ENCODE measurements at regions not wholly inside any gene's neighbourhood (a gene's known extent, or its start where the extent isn't known, plus 50 kb on each side); places are given as distances from the start of the nearest gene placed in this dataset.

DNA sequence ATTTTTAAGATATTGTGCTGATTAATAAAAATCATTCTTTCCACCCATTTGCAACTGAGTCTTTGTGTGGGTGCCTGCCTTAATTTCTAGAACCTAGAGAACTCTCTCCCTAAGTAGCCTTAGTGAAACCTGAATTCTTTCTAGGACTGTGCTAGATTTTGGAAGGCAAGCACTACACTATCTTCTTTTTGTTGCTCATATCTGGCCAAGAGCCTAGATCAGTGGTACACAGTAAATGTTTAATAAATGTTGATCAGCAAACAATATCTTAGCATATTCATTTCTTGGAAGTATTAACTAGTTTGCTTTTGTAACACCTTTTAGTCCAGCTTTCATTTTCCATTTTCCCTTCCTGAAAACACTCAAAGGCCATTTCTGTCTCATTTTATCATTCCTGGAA, 108.5 kb upstream of the CARMIL1 start:
- DNase-seq (ENCODE audit: low spot score in 2 of 2): no peak
- intact Hi-C loops (cut with DNase I; ENCODE audit: low total_unique reads): no loop called here
- TF ChIP-seq CTCF (IDR thresholded peaks at IDR 0.05) (no peak), POLR2A (IDR thresholded peaks at IDR 0.05) (no peak)
- H3K4me3 ChIP-seq (ENCODE audit: low read depth, poor library complexity, severe bottlenecking): no peak overlapping the region

GRCh38 chr6:25171301-25171700, 107.9 kb upstream of the CARMIL1 start:
- no peak for TF ChIP-seq CTCF (IDR thresholded peaks at IDR 0.05)
- TF ChIP-seq POLR2A (IDR thresholded peaks at IDR 0.05): no peak
- no peak overlapping the region for H3K4me3 ChIP-seq (ENCODE audit: low read depth, poor library complexity, severe bottlenecking)
- no peak for DNase-seq (ENCODE audit: low spot score in 2 of 2)
- intact Hi-C loops (cut with DNase I; ENCODE audit: low total_unique reads): no loop called here
- 44 to 74% methylated on average over 1 of the region's 1 CpG for WGBS, 2 donors

DNA sequence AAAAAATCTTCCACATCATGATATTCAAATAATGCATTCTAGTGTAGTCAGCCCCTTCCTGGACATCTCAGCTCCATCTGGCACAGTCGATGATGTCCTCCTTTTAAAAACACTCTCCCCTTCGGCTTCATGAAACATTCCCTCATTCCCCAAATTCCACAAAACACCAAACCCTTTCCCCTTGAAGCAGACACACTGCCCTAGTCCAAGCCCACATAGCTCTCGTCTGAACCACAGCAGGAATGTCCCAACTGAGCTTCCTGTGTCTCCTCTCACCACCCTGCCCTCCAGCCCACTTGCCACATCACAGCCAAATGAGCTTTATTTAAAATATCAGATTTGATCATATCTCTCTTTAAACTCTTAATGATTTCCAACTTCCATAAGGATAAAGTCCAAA, 106.4 kb upstream of the CARMIL1 start:
- intact Hi-C loops (cut with DNase I; ENCODE audit: low total_unique reads): no loop called here
- DNase-seq (ENCODE audit: low spot score in 2 of 2): no peak
- H3K4me3 ChIP-seq (ENCODE audit: low read depth, poor library complexity, severe bottlenecking): no peak overlapping the region
- TF ChIP-seq CTCF (IDR thresholded peaks at IDR 0.05) (no peak), POLR2A (IDR thresholded peaks at IDR 0.05) (no peak)
- 36 to 41% methylated on average over 3 of the region's 3 CpGs for WGBS, 2 donors

DNA sequence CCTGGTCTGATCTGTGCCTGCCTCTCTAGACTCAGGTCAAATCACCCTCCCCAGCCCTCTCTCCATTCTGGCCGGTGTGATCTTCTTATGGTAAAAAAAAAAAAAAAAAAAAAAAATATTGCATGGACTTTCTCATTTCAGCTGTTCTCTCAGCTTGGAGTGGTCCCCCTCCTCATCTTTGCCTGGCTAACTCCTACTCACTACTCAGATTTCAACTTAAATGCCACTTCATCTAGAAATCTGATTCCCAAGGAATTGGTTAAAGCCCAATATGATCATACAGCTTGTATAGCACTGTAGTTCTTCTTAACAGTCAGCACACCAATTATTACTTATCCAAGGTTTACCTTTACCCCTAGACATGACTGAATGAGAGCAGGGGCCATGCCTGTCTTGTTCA, 105.9 kb upstream of the CARMIL1 start:
- intact Hi-C loops (cut with DNase I; ENCODE audit: low total_unique reads): no loop called here
- H3K4me3 ChIP-seq (ENCODE audit: low read depth, poor library complexity, severe bottlenecking): no peak overlapping the region
- DNase-seq (ENCODE audit: low spot score in 2 of 2): no peak
- WGBS, 2 donors: 72 to 81% methylated on average over 1 of the region's 1 CpG
- TF ChIP-seq POLR2A (IDR thresholded peaks at IDR 0.05) (no peak), CTCF (IDR thresholded peaks at IDR 0.05) (no peak)

DNA sequence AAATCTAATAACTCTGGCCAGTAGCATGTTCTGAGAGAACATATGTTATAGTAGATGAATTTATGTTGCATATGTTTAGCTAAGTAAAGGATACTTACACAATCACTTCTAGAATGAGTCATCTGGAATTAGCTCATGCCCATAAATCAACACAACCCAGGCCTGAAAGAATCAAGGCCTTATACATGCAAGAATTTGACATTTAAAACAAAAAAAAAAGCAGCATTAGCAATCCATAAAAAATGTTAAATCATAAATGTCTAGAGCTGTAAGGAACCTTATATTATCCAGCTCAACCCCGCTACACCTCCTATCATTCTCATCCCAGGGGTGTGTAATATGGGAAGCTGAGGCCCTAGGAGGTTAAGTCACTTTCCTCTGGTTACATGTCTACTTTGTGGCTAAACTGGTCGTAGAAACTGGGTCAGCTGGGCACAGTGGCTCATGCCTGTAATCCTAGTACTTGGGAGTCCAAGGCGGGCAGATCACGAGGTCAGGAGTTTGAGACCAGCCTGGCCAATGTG, 105.2 kb upstream of the CARMIL1 start:
- DNase-seq (ENCODE audit: low spot score in 2 of 2): no peak
- no peak overlapping the region for H3K4me3 ChIP-seq (ENCODE audit: low read depth, poor library complexity, severe bottlenecking)
- WGBS, 2 donors: 37 to 57% methylated on average over 4 of the region's 4 CpGs
- intact Hi-C loops (cut with DNase I; ENCODE audit: low total_unique reads): no loop called here
- TF ChIP-seq CTCF (IDR thresholded peaks at IDR 0.05) (no peak), POLR2A (IDR thresholded peaks at IDR 0.05) (no peak)

DNA sequence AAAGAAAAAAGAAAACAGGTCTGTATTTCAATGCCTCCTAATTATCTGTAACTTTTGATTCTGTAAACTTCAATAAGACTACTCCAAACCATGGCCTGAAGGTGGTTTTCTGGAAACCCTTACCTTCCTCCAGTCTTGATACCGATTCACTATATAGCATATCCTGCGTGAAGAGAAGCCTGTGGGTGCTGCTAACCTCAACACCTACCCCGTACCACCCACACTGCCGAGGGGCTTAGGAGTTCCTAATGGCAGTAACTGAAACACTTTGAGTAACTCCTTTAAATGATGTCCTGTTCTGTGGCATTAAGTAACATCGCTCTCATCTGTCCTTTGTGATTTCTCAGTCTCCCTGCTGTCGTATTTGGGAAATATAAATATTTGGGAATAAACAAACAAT, 104.5 kb upstream of the CARMIL1 start:
- TF ChIP-seq CTCF (IDR thresholded peaks at IDR 0.05): no peak
- WGBS, 2 donors: 87 to 91% methylated on average over 6 of the region's 6 CpGs
- no peak overlapping the region for H3K4me3 ChIP-seq (ENCODE audit: low read depth, poor library complexity, severe bottlenecking)
- no peak for DNase-seq (ENCODE audit: low spot score in 2 of 2)
- intact Hi-C loops (cut with DNase I; ENCODE audit: low total_unique reads): no loop called here

Measured in lower leg skin (tissue), 4 donors.